ENCODE measurements at regions not wholly inside any gene's neighbourhood (a gene's known extent, or its start where the extent isn't known, plus 50 kb on each side); places are given as distances from the start of the nearest gene placed in this dataset.
"Not testable (repeated sequence)": the region's sequence is repeated elsewhere in the genome, so short reads cannot be mapped to it uniquely, and the experiment has no call there.

DNA sequence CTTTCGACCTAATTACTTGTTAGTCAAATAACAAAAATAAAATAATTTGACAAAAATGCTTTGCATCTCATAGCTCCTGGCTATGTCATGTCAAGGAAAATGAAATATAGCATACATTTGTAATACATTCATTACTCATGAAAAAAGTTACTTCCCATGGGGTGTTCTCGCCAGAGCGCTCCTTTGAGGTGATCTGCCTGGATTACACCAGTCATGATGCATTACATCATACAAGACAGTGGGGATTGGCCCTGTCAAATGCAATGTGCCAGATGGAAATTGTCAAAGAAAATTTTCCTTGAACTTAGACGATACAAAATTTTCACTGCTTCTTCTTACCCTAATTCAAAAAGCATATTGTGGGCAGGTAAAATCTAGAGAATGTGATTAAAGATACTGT is 215.6 kb upstream of the B3GALT2 start:
- DNase-seq (ENCODE audit: low read depth), result no peak
- no peak overlapping the region for H3K4me3 ChIP-seq (ENCODE audit: low read depth, low read length)
- TF ChIP-seq CTCF (IDR thresholded peaks at IDR 0.05; ENCODE audit: insufficient read depth, low read depth, low read length, missing control alignments), result no peak

DNA sequence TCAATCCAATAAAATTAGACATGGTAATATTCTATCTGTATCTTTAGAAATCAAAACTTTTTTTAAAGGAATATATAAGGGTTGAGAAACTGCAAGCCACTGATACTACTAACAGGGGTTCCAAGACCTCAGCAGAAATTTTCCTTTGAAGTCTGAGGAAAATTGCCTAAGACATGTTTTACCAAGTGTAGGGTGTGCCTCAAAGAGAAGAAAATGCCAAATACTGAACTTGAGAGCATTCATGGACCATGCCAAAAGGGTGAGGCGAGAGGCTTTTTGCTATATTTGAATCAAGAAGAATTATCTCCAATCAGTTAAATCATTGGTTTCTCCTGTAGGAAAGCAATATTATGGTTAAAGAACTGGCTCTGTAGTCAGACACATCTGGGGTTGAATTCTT is 207.9 kb upstream of the B3GALT2 start:
- no peak for TF ChIP-seq CTCF (IDR thresholded peaks at IDR 0.05; ENCODE audit: insufficient read depth, low read depth, low read length, missing control alignments)
- no peak overlapping the region for H3K4me3 ChIP-seq (ENCODE audit: low read depth, low read length)
- no peak for DNase-seq (ENCODE audit: low read depth)

- no peak for DNase-seq (ENCODE audit: low read depth)
- H3K4me3 ChIP-seq (ENCODE audit: low read depth, low read length), result no peak overlapping the region
- no peak for TF ChIP-seq CTCF (IDR thresholded peaks at IDR 0.05; ENCODE audit: insufficient read depth, low read depth, low read length, missing control alignments)
These were observed 206.3 kb upstream of the B3GALT2 start for GRCh38 chr1:193392686-193393085.

- DNase-seq (ENCODE audit: low read depth), result no peak
- TF ChIP-seq CTCF (IDR thresholded peaks at IDR 0.05; ENCODE audit: insufficient read depth, low read depth, low read length, missing control alignments), result no peak
- H3K4me3 ChIP-seq (ENCODE audit: low read depth, low read length), result no peak overlapping the region
These were observed 202.3 kb upstream of the B3GALT2 start for GRCh38 chr1:193388683-193389082.

GRCh38 chr1:193388165-193388564 is 201.8 kb upstream of the B3GALT2 start:
- no peak for DNase-seq (ENCODE audit: low read depth)
- no peak overlapping the region for H3K4me3 ChIP-seq (ENCODE audit: low read depth, low read length)
- TF ChIP-seq CTCF (IDR thresholded peaks at IDR 0.05; ENCODE audit: insufficient read depth, low read depth, low read length, missing control alignments), result no peak

GRCh38 chr1:193387406-193387805 is 201.0 kb upstream of the B3GALT2 start:
- DNase-seq (ENCODE audit: low read depth), result no peak
- no peak overlapping the region for H3K4me3 ChIP-seq (ENCODE audit: low read depth, low read length)
- TF ChIP-seq CTCF (IDR thresholded peaks at IDR 0.05; ENCODE audit: insufficient read depth, low read depth, low read length, missing control alignments), result no peak

DNA sequence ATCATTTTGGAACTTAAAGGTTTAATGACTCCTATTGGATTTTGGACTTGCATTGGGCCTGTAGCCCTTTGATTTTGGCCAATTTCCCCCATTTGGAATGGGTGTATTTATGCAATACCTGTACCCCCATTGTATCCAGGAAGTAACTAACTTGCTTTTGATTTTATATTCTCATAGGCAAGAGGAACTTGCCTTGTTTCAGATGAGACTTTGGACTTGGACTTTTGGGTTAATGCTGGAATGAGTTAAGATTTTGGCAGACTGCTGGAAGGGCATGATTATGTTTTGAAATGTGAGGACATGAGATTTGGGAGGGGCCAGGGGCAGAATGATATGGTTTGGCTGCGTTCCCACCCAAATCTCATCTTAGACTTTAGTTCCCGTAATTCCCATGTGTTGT is 192.0 kb upstream of the B3GALT2 start:
- DNase-seq (ENCODE audit: low read depth); H3K4me3 ChIP-seq (ENCODE audit: low read depth, low read length): not testable (repeated sequence)

- no peak overlapping the region for H3K4me3 ChIP-seq (ENCODE audit: low read depth, low read length)
- no peak for TF ChIP-seq CTCF (IDR thresholded peaks at IDR 0.05; ENCODE audit: insufficient read depth, low read depth, low read length, missing control alignments)
- no peak for DNase-seq (ENCODE audit: low read depth)
These were observed 191.1 kb upstream of the B3GALT2 start for GRCh38 chr1:193377472-193377871.
